CD4-positive, alpha-beta T cell (primary cell): ENCODE measurements at regions not wholly inside any gene's neighbourhood (a gene's known extent, or its start where the extent isn't known, plus 50 kb on each side); places are given as distances from the start of the nearest gene placed in this dataset.

Source experiments
- ATAC-seq: fragments of 200-7000 bp; cut with Tn5 transposase; one replicate; pipeline ENCODE4 v1.10.0; 2022; ENCODE audit warnings: mild to moderate bottlenecking; ENCODE audit not compliant: poor library complexity
- CTCF ChIA-PET: fragments of 350-600 bp; sonication (Branson Sonifier 250); formaldehyde crosslinking; loops from one replicate; lab custom pipeline; 2021; ENCODE audit warnings: antibody characterized with exemption, inconsistent platforms; lab: Charles Lee
- POLR2A ChIA-PET: fragments of 350-600 bp; sonication (Branson Sonifier 250); formaldehyde crosslinking; loops from one replicate; lab custom pipeline; 2021; ENCODE audit warnings: antibody characterized with exemption, inconsistent platforms; lab: Charles Lee
- DNase-seq, 14 experiments: peaks; one replicate each; pipeline ENCODE4 v3.0.0-alpha.2; 2013 to 2020; ENCODE audit warnings: mixed read lengths in 2 of 14
- H3K27ac ChIP-seq, 2 donors: one replicate each; pipeline versions ENCODE4 v1.5.1 to v1.7.0; 2013; ENCODE audit warnings: low read length in 2 of 2, low read depth in 1 of 2, mild to moderate bottlenecking in 1 of 2
- H3K27me3 ChIP-seq, 2 experiments: 1 replicate in 1 of 2; 2 replicates in 1 of 2; pipeline versions ENCODE4 v1.6.1 to v1.7.0; 2013; ENCODE audit warnings: low read length in 2 of 2, control low read depth in 1 of 2, mild to moderate bottlenecking in 1 of 2, moderate library complexity in 1 of 2; ENCODE audit not compliant: insufficient read depth in 2 of 2, control insufficient read depth in 1 of 2
- H3K36me3 ChIP-seq: one replicate; pipeline ENCODE4 v1.6.1; 2013; ENCODE audit warnings: low read length, control low read depth; ENCODE audit not compliant: insufficient read depth
- H3K4me1 ChIP-seq: one replicate; pipeline ENCODE4 v1.6.1; 2013; ENCODE audit warnings: low read length, control low read depth; ENCODE audit not compliant: insufficient read depth
- H3K4me3 ChIP-seq: one replicate; pipeline ENCODE4 v1.5.1; 2013; ENCODE audit warnings: mild to moderate bottlenecking, low read length, moderate library complexity
- H3K9me3 ChIP-seq, 2 experiments: 1 replicate in 1 of 2; 2 replicates in 1 of 2; pipeline versions ENCODE4 v1.6.1 to v1.7.0; 2013; ENCODE audit warnings: low read length in 2 of 2, mild to moderate bottlenecking in 2 of 2, control low read depth in 1 of 2, moderate library complexity in 1 of 2; ENCODE audit not compliant: control insufficient read depth in 1 of 2, insufficient read depth in 1 of 2
- H3K27ac Mint-ChIP-seq: one replicate; pipeline ENCODE4 v1.8.0; 2020; ENCODE audit warnings: mixed read lengths
- H3K27me3 Mint-ChIP-seq: one replicate; pipeline ENCODE4 v1.8.0; 2021; ENCODE audit warnings: mixed read lengths
- H3K36me3 Mint-ChIP-seq: one replicate; pipeline ENCODE4 v1.8.0; 2021; ENCODE audit warnings: low read depth, mixed read lengths
- H3K4me1 Mint-ChIP-seq: one replicate; pipeline ENCODE4 v1.8.0; 2021; ENCODE audit warnings: low read depth, mixed read lengths
- H3K4me3 Mint-ChIP-seq: one replicate; pipeline ENCODE4 v1.8.0; 2020; ENCODE audit warnings: mild to moderate bottlenecking, mixed read lengths
- H3K9me3 Mint-ChIP-seq: one replicate; pipeline ENCODE4 v1.8.0; 2020; ENCODE audit warnings: mixed read lengths
- intact Hi-C, 2 experiments: fragments of 100-400 bp; cut with DNase I in 1 of 2; cut with micrococcal nuclease in 1 of 2; formaldehyde crosslinking; loops; one replicate each; pipeline versions ENCODE4 v1.15.1 to v1.9.0; 2023 to 2025; cut with DNase I, micrococcal nuclease
- TF ChIP-seq, protein P1 (sequence below): fragments of 200-600 bp; IDR thresholded peaks from one replicate; pipeline ENCODE4 v1.8.0; 2022; ENCODE audit warnings: antibody characterized with exemption, mild to moderate bottlenecking

DNA sequence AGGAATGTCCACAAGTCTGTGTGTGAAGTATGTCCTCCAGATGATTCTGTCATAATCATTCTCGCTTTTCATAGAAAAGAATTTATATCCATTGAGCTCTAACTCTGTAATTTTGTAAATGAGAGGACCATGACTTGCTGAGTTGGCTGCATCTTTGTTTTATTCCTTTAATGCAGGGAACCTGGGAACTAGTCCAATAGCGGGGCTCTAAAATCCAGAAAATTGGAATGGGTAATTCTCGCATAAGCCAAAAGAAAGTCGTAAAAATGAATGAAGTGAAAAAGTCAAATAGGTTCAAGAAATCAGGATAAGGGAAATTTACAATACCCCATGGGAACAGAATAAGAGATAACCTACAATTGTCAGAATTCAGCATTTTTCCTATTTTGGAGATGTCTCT is 232.5 kb downstream of the RAB38 start:
- Mint-ChIP-seq H3K36me3 (no peaks in the 10 kb centered on the region), H3K4me1 (no peaks in the 10 kb centered on the region), H3K27ac (no peak overlapping the region), H3K27me3 (no peaks in the 10 kb centered on the region), H3K9me3 (peaks cover 2% of the 10 kb centered on the region), H3K4me3 (no peak overlapping the region)
- intact Hi-C loops: no loop called here
- Histone ChIP-seq H3K9me3 (no peaks in the 10 kb centered on the region), H3K27ac (no peak overlapping the region), H3K4me1 (no peaks in the 10 kb centered on the region), H3K27me3 (no peaks in the 10 kb centered on the region), H3K36me3 (no peaks in the 10 kb centered on the region), H3K4me3 (no peak overlapping the region)
- DNase-seq (no peak), ATAC-seq (no peak)
- CTCF ChIA-PET: no interaction called here
- TF ChIP-seq, protein P1, sequence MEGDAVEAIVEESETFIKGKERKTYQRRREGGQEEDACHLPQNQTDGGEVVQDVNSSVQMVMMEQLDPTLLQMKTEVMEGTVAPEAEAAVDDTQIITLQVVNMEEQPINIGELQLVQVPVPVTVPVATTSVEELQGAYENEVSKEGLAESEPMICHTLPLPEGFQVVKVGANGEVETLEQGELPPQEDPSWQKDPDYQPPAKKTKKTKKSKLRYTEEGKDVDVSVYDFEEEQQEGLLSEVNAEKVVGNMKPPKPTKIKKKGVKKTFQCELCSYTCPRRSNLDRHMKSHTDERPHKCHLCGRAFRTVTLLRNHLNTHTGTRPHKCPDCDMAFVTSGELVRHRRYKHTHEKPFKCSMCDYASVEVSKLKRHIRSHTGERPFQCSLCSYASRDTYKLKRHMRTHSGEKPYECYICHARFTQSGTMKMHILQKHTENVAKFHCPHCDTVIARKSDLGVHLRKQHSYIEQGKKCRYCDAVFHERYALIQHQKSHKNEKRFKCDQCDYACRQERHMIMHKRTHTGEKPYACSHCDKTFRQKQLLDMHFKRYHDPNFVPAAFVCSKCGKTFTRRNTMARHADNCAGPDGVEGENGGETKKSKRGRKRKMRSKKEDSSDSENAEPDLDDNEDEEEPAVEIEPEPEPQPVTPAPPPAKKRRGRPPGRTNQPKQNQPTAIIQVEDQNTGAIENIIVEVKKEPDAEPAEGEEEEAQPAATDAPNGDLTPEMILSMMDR: no peak
- POLR2A ChIA-PET: no interaction called here

DNA sequence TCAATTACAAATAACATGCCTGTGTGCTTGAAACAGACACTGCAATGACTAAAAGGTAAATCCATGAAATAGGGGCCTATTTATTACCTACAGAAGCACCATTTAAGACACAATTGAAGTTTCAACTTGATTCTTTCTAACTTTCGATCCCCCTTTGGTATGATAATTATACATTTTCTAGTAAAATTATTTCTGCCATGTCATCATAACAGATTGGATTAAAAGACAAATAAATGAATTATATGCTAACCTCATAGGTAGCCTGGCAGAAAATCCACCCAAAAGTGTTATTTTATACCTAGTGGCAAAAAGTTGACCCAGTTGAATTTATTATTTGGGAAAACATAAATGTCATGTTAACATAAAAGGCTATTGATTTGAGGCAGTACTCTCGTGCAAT is 241.1 kb downstream of the RAB38 start:
- H3K4me3 Mint-ChIP-seq: no peak overlapping the region
- H3K9me3 ChIP-seq: no peaks in the 10 kb centered on the region
- DNase-seq: no peak
- TF ChIP-seq, protein P1: no peak
- H3K4me3 ChIP-seq: no peak overlapping the region
- H3K27me3 ChIP-seq: no peaks in the 10 kb centered on the region
- CTCF ChIA-PET: no interaction called here
- H3K9me3 Mint-ChIP-seq: no peaks in the 10 kb centered on the region
- no peak overlapping the region for H3K27ac ChIP-seq
- H3K36me3 Mint-ChIP-seq: no peaks in the 10 kb centered on the region
- H3K36me3 ChIP-seq: no peaks in the 10 kb centered on the region
- no peaks in the 10 kb centered on the region for H3K4me1 Mint-ChIP-seq
- H3K27me3 Mint-ChIP-seq: no peaks in the 10 kb centered on the region
- ATAC-seq: no peak
- H3K27ac Mint-ChIP-seq: no peak overlapping the region
- intact Hi-C loops: no loop called here
- no peaks in the 10 kb centered on the region for H3K4me1 ChIP-seq
- POLR2A ChIA-PET: no interaction called here

DNA sequence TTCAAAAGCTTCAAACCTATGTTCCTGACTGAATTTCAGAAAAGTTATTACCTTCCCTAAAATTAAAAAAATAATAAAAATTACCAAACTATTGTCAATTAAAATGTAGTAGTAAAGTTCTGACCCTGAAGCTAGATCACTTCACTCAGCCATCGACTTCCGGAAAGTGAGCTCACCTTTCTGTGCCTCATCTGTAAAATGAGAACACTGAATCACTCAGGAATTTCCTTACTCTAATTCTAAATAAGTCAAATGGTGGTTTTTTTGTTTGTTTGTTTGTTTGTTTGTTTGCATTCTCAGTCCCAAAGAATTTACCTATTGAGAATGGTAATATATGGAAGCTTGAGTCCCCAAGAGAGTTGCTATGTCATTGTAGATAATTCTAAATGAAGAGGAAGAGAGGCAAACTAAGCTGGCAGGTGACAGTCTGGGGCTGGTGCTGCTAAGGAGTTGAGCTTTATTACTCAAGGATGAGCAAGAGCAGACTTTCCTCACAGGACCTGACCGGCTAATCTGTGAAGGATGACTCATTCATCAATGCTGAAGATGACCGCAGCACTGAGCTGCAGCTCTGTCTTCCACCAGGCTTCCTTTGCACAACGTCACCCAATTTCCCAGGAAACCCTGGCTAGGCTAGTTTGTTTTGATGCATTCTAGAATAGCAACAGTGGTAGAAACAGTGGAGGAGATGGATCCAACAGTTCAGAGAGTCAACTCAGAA is 248.8 kb downstream of the RAB38 start:
- Mint-ChIP-seq H3K4me1 (no peaks in the 10 kb centered on the region), H3K27me3 (no peaks in the 10 kb centered on the region), H3K4me3 (no peak overlapping the region), H3K9me3 (no peaks in the 10 kb centered on the region), H3K27ac (no peak overlapping the region), H3K36me3 (no peaks in the 10 kb centered on the region)
- no peak for DNase-seq
- H3K27ac ChIP-seq: no peak overlapping the region
- H3K27me3 ChIP-seq: no peaks in the 10 kb centered on the region
- CTCF ChIA-PET: no interaction called here
- H3K4me1 ChIP-seq: no peaks in the 10 kb centered on the region
- no peak for ATAC-seq
- TF ChIP-seq, protein P1: no peak
- H3K9me3 ChIP-seq: no peaks in the 10 kb centered on the region
- no peak overlapping the region for H3K4me3 ChIP-seq
- intact Hi-C loops: no loop called here
- no peaks in the 10 kb centered on the region for H3K36me3 ChIP-seq
- POLR2A ChIA-PET: no interaction called here
